Upper lobe of left lung (tissue), 4 donors: ENCODE measurements at regions not wholly inside any gene's neighbourhood (a gene's known extent, or its start where the extent isn't known, plus 50 kb on each side); places are given as distances from the start of the nearest gene placed in this dataset.

Experiments used
- CTCF ChIP-seq, 6 experiments: fragments of 450-650 bp in 4 of 6; fragments of 200-600 bp in 2 of 6; sonication (generic) in 2 of 6; IDR thresholded peaks; one replicate each; pipeline ENCODE4 v1.5.1; 2016 to 2019; ENCODE audit warnings: antibody characterized with exemption in 6 of 6
- POLR2A ChIP-seq, 4 donors: fragments of 450-650 bp; IDR thresholded peaks; one replicate each; pipeline ENCODE4 v1.5.1; 2016 to 2017; ENCODE audit warnings: antibody characterized with exemption in 4 of 4, mild to moderate bottlenecking in 2 of 4

GRCh38 chr10:131819241-131820072, 81.4 kb upstream of the PPP2R2D start:
- TF ChIP-seq CTCF (IDR thresholded peaks at IDR 0.05), result no peak
- no peak for TF ChIP-seq POLR2A (IDR thresholded peaks at IDR 0.05)
